ENCODE measurements at regions not wholly inside any gene's neighbourhood (a gene's known extent, or its start where the extent isn't known, plus 50 kb on each side); places are given as distances from the start of the nearest gene placed in this dataset.
A peak's percentile ranks its signal among the peaks of the same experiment; 100 is the strongest.

DNA sequence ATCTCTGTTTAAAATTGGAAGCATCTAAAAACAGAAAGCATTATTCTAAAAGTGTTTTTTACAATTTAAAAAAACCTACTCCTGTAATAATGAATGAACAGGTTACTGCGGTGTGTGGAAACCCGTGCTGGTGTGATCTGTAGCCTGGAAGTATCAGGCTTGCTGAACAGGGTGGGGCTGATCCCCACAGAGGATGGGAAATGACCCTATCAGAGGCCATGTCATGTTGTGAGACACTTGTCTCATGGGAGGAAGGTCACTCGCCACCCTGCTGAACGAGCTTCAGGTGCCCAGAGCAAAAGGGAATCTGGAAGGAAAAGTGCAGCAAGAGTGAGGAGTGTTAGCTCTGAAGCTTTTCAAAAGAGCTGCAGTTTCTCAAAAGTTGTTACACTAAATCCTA, 320.7 kb downstream of the RRAGC start:
- ChIA-PET POLR2A (interaction anchor here (0.6 to 1.4 kb wide), 4 partner anchors 8 to 537 kb away, joined by 3 to 6 read pairs (median 4); no protein-coding TSS in a partner anchor), CTCF (ENCODE audit: low intra/inter-chr PET ratio) (no interaction called here)
- intact Hi-C loops (cut with micrococcal nuclease) (no loop called here), in situ Hi-C loops (cut with MboI) (no loop called here)
- ATAC-seq = peak; percentile 71
- H3K27ac ChIP-seq (ENCODE audit: extremely low read depth, low read depth, low read length) = no peak overlapping the region
- peak; percentile 6 for FAIRE-seq
- no peaks in the 10 kb centered on the region for H3K9me1 ChIP-seq (ENCODE audit: control insufficient read depth, insufficient read depth, low read length)
- H3K27me3 ChIP-seq (ENCODE audit: control insufficient read depth in 2 of 2, insufficient read depth in 2 of 2, low read length in 2 of 2) = no peaks in the 10 kb centered on the region
- H2AFZ ChIP-seq (ENCODE audit: low read depth, low read length) = peak overlapping the region; percentile 10; the same call in 1 of the 2 replicates
- WGBS (ENCODE audit: insufficient coverage, low coverage, missing lambda C conversion rate) = 5% methylated on average over 4 of the region's 4 CpGs
- H3K4me2 ChIP-seq (ENCODE audit: insufficient read depth, low read length) = no peak overlapping the region
- H4K20me1 ChIP-seq (replicated peaks; ENCODE audit: control insufficient read depth, insufficient read depth, low read length) = no peaks in the 10 kb centered on the region
- no peaks in the 10 kb centered on the region for H3K9me3 ChIP-seq (replicated peaks; ENCODE audit: control insufficient read depth, insufficient read depth, low read depth, low read length)
- TF ChIP-seq, protein P1, sequence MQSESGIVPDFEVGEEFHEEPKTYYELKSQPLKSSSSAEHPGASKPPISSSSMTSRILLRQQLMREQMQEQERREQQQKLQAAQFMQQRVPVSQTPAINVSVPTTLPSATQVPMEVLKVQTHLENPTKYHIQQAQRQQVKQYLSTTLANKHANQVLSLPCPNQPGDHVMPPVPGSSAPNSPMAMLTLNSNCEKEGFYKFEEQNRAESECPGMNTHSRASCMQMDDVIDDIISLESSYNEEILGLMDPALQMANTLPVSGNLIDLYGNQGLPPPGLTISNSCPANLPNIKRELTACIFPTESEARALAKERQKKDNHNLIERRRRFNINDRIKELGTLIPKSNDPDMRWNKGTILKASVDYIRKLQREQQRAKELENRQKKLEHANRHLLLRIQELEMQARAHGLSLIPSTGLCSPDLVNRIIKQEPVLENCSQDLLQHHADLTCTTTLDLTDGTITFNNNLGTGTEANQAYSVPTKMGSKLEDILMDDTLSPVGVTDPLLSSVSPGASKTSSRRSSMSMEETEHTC (IDR thresholded peaks at IDR 0.05) = no peak
- no peak for TF ChIP-seq ZFP1 (CRISPR knock-in tag; IDR thresholded peaks at IDR 0.05)
- no peak for TF ChIP-seq ELF1 (tag; IDR thresholded peaks at IDR 0.05)
- TF ChIP-seq ATF2 (CRISPR knock-in tag; IDR thresholded peaks at IDR 0.05) = no peak
- TF ChIP-seq SRF (CRISPR knock-in tag; IDR thresholded peaks at IDR 0.05) = peak in 1 of 2 experiments; percentile 41; a peak in 1 of 4 replicates
- no peak for TF ChIP-seq PCBP2 (IDR thresholded peaks at IDR 0.05; ENCODE audit: low read depth, low read length, poor library complexity, severe bottlenecking)
- H3K9ac ChIP-seq (ENCODE audit: insufficient read depth in 1 of 2, low read depth in 2 of 2, low read length in 2 of 2) = no peak overlapping the region
- no peaks in the 10 kb centered on the region for H3K36me3 ChIP-seq (ENCODE audit: control insufficient read depth, insufficient read depth, low read length)
- H3K4me1 ChIP-seq (replicated peaks in 1 of 2; ENCODE audit: control insufficient read depth in 2 of 2, insufficient read depth in 2 of 2, low read length in 2 of 2) = peaks cover 0 to 10% of the 10 kb centered on the region in 2 experiments; a peak in 3 of 5 replicates
- peak; percentile 37 to 52 (median 50) for DNase-seq (ENCODE audit: extremely low read depth in 1 of 4, low spot score in 3 of 4)
- no TSS peak for BruUV-seq (replicated peaks)
- H3K4me3 ChIP-seq = no peak overlapping the region
- no peaks in the 10 kb centered on the region for H3K79me2 ChIP-seq (ENCODE audit: control insufficient read depth, insufficient read depth, low read length)

Measured in K562 (cell line).